ENCODE measurements at regions not wholly inside any gene's neighbourhood (a gene's known extent, or its start where the extent isn't known, plus 50 kb on each side); places are given as distances from the start of the nearest gene placed in this dataset.

DNA sequence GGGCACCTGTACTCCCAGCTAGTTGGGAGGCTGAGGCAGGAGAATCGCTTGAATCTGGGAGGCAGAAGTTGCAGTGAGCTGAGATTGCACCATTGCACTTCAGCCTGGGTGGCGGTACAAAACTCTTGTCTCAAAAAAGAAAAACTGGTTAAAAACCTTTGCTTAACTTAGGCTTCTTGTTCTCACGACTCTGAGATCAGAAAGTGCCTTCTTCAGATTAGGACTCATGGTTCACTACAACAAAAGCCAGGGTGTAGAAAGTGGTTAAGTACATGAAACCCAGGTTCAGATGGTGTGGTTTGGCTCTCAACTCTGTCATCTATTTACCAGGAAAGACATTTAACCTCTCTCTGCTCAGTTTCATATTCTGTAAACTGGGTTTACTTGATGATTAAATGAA is 168.4 kb downstream of the TUSC7 start (continued):
- TF ChIP-seq, protein P1, sequence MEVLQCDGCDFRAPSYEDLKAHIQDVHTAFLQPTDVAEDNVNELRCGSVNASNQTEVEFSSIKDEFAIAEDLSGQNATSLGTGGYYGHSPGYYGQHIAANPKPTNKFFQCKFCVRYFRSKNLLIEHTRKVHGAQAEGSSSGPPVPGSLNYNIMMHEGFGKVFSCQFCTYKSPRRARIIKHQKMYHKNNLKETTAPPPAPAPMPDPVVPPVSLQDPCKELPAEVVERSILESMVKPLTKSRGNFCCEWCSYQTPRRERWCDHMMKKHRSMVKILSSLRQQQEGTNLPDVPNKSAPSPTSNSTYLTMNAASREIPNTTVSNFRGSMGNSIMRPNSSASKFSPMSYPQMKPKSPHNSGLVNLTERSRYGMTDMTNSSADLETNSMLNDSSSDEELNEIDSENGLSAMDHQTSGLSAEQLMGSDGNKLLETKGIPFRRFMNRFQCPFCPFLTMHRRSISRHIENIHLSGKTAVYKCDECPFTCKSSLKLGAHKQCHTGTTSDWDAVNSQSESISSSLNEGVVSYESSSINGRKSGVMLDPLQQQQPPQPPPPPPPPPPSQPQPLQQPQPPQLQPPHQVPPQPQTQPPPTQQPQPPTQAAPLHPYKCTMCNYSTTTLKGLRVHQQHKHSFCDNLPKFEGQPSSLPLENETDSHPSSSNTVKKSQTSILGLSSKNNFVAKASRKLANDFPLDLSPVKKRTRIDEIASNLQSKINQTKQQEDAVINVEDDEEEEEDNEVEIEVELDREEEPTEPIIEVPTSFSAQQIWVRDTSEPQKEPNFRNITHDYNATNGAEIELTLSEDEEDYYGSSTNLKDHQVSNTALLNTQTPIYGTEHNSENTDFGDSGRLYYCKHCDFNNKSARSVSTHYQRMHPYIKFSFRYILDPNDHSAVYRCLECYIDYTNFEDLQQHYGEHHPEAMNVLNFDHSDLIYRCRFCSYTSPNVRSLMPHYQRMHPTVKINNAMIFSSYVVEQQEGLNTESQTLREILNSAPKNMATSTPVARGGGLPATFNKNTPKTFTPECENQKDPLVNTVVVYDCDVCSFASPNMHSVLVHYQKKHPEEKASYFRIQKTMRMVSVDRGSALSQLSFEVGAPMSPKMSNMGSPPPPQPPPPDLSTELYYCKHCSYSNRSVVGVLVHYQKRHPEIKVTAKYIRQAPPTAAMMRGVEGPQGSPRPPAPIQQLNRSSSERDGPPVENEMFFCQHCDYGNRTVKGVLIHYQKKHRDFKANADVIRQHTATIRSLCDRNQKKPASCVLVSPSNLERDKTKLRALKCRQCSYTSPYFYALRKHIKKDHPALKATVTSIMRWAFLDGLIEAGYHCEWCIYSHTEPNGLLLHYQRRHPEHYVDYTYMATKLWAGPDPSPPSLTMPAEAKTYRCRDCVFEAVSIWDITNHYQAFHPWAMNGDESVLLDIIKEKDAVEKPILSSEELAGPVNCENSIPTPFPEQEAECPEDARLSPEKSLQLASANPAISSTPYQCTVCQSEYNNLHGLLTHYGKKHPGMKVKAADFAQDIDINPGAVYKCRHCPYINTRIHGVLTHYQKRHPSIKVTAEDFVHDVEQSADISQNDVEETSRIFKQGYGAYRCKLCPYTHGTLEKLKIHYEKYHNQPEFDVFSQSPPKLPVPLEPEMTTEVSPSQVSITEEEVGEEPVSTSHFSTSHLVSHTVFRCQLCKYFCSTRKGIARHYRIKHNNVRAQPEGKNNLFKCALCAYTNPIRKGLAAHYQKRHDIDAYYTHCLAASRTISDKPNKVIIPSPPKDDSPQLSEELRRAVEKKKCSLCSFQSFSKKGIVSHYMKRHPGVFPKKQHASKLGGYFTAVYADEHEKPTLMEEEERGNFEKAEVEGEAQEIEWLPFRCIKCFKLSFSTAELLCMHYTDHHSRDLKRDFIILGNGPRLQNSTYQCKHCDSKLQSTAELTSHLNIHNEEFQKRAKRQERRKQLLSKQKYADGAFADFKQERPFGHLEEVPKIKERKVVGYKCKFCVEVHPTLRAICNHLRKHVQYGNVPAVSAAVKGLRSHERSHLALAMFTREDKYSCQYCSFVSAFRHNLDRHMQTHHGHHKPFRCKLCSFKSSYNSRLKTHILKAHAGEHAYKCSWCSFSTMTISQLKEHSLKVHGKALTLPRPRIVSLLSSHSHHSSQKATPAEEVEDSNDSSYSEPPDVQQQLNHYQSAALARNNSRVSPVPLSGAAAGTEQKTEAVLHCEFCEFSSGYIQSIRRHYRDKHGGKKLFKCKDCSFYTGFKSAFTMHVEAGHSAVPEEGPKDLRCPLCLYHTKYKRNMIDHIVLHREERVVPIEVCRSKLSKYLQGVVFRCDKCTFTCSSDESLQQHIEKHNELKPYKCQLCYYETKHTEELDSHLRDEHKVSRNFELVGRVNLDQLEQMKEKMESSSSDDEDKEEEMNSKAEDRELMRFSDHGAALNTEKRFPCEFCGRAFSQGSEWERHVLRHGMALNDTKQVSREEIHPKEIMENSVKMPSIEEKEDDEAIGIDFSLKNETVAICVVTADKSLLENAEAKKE (CRISPR knock-in tag; IDR thresholded peaks at IDR 0.05), result no peak
- TF ChIP-seq POLR2AphosphoS5 (IDR thresholded peaks at IDR 0.05; ENCODE audit: low read depth), result no peak
- TF ChIP-seq EZH2phosphoT487 (IDR thresholded peaks at IDR 0.05; ENCODE audit: unreplicated experiment), result no peak
- no peak for TF ChIP-seq NANOG (IDR thresholded peaks at IDR 0.05; ENCODE audit: borderline replicate concordance)
- TF ChIP-seq ZNF331 (CRISPR knock-in tag; IDR thresholded peaks at IDR 0.05; ENCODE audit: low read depth), result no peak
- TF ChIP-seq ZNF114 (CRISPR knock-in tag; IDR thresholded peaks at IDR 0.05), result no peak
- TF ChIP-seq, protein P2, sequence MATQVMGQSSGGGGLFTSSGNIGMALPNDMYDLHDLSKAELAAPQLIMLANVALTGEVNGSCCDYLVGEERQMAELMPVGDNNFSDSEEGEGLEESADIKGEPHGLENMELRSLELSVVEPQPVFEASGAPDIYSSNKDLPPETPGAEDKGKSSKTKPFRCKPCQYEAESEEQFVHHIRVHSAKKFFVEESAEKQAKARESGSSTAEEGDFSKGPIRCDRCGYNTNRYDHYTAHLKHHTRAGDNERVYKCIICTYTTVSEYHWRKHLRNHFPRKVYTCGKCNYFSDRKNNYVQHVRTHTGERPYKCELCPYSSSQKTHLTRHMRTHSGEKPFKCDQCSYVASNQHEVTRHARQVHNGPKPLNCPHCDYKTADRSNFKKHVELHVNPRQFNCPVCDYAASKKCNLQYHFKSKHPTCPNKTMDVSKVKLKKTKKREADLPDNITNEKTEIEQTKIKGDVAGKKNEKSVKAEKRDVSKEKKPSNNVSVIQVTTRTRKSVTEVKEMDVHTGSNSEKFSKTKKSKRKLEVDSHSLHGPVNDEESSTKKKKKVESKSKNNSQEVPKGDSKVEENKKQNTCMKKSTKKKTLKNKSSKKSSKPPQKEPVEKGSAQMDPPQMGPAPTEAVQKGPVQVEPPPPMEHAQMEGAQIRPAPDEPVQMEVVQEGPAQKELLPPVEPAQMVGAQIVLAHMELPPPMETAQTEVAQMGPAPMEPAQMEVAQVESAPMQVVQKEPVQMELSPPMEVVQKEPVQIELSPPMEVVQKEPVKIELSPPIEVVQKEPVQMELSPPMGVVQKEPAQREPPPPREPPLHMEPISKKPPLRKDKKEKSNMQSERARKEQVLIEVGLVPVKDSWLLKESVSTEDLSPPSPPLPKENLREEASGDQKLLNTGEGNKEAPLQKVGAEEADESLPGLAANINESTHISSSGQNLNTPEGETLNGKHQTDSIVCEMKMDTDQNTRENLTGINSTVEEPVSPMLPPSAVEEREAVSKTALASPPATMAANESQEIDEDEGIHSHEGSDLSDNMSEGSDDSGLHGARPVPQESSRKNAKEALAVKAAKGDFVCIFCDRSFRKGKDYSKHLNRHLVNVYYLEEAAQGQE (IDR thresholded peaks at IDR 0.05; ENCODE audit: unreplicated experiment), result no peak

All from GM23338 (cell line).